Fibroblast of pulmonary artery (primary cell): ENCODE measurements at regions not wholly inside any gene's neighbourhood (a gene's known extent, or its start where the extent isn't known, plus 50 kb on each side); places are given as distances from the start of the nearest gene placed in this dataset.

Experiments used
- DNase-seq: peaks from one replicate; pipeline ENCODE4 v3.0.0-alpha.2; 2010; ENCODE audit warnings: low read depth
- H3K4me3 ChIP-seq: replicated peaks from 2 replicates; pipeline ENCODE4 v1.5.1; 2011; ENCODE audit warnings: low read depth, mild to moderate bottlenecking, control low read depth, low read length, moderate library complexity
- TF ChIP-seq, protein P1 (sequence below): IDR thresholded peaks from 2 replicates; pipeline ENCODE4 v1.5.1; 2011; ENCODE audit warnings: mild to moderate bottlenecking, control low read depth, low read length, inconsistent platforms; ENCODE audit errors: missing control alignments

DNA sequence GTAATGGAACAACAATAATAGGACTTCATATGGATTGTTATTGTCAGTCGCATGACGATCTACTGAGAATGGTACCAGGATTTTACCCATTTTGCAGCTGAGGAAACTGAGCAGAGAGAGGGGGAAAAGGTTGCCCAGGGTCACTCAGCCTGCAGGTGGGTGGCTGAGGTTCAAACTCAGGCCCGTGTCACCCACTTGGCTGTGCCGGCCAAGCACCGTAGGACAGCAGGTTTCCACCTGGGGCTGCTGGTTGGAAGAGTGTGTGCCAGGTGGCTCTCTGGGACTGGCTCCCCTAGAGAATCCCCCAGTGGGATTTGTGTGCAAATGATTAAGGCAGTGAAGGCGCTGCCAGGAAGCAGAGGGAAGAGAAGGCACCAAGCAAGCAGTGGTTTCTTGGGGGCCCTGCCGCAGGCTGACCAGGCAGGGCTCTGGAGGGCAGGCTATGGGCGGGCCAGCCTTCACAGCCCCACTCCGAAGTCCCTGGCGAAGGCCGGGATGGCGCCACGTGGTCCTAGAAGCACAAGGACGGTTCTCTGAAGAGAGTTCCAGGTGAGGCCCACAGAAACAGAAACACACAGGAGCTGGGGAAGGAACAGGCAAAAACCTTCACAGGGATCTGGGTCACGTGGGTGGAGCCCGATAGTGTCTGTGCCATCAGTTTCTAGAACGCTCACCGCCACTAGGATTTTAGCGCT, 163.5 kb downstream of the IRF8 start:
- H3K4me3 ChIP-seq = no peak overlapping the region
- no peak for DNase-seq
- TF ChIP-seq, protein P1, sequence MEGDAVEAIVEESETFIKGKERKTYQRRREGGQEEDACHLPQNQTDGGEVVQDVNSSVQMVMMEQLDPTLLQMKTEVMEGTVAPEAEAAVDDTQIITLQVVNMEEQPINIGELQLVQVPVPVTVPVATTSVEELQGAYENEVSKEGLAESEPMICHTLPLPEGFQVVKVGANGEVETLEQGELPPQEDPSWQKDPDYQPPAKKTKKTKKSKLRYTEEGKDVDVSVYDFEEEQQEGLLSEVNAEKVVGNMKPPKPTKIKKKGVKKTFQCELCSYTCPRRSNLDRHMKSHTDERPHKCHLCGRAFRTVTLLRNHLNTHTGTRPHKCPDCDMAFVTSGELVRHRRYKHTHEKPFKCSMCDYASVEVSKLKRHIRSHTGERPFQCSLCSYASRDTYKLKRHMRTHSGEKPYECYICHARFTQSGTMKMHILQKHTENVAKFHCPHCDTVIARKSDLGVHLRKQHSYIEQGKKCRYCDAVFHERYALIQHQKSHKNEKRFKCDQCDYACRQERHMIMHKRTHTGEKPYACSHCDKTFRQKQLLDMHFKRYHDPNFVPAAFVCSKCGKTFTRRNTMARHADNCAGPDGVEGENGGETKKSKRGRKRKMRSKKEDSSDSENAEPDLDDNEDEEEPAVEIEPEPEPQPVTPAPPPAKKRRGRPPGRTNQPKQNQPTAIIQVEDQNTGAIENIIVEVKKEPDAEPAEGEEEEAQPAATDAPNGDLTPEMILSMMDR = no peak

DNA sequence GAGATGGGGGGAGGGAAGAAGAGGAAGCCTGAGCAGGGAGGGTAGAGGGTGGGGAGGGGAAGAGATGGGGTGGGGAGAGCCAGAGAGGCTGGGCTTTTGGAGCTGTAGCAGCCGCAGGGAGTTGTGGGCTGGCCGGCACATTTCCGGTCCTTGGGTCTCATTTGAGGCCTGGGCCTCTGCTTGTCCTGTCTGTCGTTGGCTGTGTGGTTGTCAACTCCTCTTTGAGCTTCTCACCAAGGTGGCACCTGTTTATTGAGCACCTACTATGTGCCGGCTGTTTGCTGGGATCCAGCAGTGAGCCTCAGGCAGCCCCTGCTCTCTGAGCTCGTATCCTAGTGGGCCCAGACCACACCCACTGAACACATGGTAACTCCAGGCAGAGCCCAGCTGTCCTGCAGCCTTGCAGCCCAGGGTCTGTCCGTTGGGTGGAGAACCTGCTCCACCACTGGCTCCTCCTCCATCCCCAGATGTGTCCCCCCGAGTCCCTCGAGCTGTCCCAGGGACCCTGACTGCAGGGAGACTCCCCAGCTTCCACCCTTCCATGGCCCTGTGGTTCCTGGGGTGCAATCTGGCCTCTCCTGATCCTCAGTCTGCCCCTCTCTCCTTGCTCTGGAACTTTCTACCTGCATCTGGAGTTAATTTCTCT, 164.9 kb downstream of the IRF8 start:
- no peak overlapping the region for H3K4me3 ChIP-seq
- no peak for DNase-seq
- TF ChIP-seq, protein P1 = no peak

DNA sequence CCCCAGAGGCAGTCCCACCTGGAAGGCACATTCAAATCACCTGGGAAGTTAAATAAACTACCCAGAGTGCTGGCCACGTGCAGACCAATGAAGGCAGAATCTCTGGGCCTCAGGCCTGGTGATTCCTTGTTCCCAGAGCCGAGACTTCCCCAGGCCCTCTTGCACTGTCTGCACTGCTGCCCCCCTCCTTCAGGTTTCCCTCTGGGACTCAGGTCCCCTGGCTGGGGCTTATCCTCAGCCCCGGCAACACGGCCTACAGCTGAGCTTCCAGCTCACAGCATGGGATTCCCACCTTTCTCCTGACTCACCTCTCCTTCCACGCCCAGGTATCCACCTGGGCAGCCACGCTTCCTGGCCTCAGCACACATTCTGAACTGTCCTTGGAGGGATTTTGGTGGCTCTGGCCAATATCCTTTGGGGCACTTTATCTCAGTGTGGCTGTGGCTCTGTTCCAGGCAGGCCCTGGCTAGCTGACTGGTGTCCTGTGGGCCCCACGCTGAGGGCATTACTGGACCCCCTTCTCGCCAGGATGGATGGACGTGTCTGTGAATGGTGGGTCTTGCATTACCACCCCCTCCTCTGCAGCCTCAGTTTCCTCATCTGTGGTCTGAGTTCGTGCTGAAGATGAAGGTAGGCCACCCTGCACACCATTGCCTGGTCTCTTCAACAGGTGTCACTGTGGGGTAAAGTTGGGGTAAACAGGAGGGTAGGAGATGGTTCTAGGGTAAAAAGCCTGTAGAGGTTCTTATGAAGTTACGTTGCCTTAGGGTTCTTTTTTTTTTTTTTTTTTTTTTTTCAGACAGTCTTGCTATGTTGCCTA, 165.7 kb downstream of the IRF8 start:
- DNase-seq = no peak
- TF ChIP-seq, protein P1 = no peak
- H3K4me3 ChIP-seq = no peak overlapping the region

DNA sequence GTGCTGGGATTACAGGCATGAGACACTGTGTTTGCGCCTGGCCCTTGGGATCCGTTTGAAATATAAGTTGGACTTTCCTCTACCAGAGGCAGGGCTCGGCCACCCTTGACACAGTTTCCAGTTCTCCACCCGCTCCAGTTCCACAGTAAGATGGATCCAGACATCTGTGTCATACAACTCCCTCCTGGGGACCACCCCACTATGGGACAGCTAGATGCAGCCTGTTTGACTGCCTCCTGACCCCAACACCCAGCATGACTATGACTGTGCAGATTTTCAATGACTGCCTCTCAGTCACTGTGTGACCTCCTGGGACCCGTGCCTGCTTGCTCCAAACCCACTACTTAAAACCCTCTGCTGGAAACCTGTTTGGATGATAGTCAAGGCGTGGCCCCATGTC, 166.7 kb downstream of the IRF8 start:
- no peak overlapping the region for H3K4me3 ChIP-seq
- TF ChIP-seq, protein P1 = no peak
- no peak for DNase-seq

DNA sequence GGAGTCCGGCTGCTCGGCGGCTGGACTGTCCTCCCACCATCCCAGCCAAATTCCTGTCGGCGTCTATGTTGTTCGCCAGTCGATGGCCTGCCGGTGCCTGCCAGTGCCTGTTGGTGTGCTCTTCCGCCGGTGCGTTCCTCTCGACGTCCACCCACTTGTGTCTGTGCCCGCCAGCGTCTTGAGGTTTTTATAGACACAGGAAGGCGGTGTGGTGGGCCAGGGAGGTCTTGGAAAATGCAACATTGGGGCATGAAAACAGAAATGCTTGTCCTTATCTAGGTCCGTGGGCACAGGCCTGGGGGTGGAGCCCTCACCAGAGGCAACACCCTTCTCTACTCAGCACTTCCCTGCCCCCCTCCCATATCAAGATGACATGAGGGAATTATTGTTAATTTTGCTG, 167.8 kb downstream of the IRF8 start:
- no peak for DNase-seq
- no peak overlapping the region for H3K4me3 ChIP-seq
- TF ChIP-seq, protein P1 = no peak

DNA sequence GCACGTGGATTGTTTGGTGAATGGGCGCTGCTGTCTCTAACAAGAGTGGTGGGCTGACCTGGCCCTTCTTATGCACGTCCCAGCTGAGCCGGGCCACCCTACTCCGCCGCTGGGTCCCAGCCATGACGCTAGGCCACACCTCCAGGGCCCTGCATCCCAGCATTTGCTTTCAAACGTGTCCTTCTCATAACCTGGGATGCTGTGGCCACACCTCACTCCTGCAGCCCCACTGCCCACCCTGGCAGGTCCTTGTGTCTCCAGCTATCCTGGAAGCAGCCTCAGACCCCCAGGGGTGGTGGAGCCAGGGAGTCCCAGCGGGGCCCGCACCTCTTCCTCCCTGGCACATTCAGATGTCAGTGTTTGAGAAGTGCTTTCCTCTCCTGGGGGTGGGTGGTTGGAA, 168.6 kb downstream of the IRF8 start:
- no peak overlapping the region for H3K4me3 ChIP-seq
- no peak for DNase-seq
- TF ChIP-seq, protein P1 = no peak
